ENCODE measurements at regions not wholly inside any gene's neighbourhood (a gene's known extent, or its start where the extent isn't known, plus 50 kb on each side); places are given as distances from the start of the nearest gene placed in this dataset.
"Not testable (repeated sequence)": the region's sequence is repeated elsewhere in the genome, so short reads cannot be mapped to it uniquely, and the experiment has no call there.

GRCh38 chr1:55882931-55883330, 667.8 kb upstream of the USP24 start:
- DNase-seq (ENCODE audit: low read depth in 2 of 2): no peak

- DNase-seq (ENCODE audit: low read depth in 2 of 2): no peak
Observed at GRCh38 chr1:55879346-55879745, 664.2 kb upstream of the USP24 start.

- DNase-seq (ENCODE audit: low read depth in 2 of 2): no peak
Observed at GRCh38 chr1:55877437-55878232, 662.5 kb upstream of the USP24 start.

GRCh38 chr1:55876276-55877060, 661.3 kb upstream of the USP24 start:
- no peak for DNase-seq (ENCODE audit: low read depth in 2 of 2)

GRCh38 chr1:55870106-55870505, 654.9 kb upstream of the USP24 start:
- no peak for DNase-seq (ENCODE audit: low read depth in 2 of 2)

GRCh38 chr1:55869065-55869464, 653.9 kb upstream of the USP24 start:
- DNase-seq (ENCODE audit: low read depth in 2 of 2): peak in 1 of 2 donors; percentile 24

- peak in 1 of 2 donors; percentile 5 for DNase-seq (ENCODE audit: low read depth in 2 of 2)
Observed at GRCh38 chr1:55868026-55868425, 652.9 kb upstream of the USP24 start.

- DNase-seq (ENCODE audit: low read depth in 2 of 2): no peak
Observed at GRCh38 chr1:55867304-55867843, 652.2 kb upstream of the USP24 start.

- not testable (repeated sequence) for DNase-seq (ENCODE audit: low read depth in 2 of 2)
Observed at GRCh38 chr1:55865778-55866177, 650.6 kb upstream of the USP24 start.

GRCh38 chr1:55864251-55864650, 649.1 kb upstream of the USP24 start:
- DNase-seq (ENCODE audit: low read depth in 2 of 2): no peak

- DNase-seq (ENCODE audit: low read depth in 2 of 2): no peak
Observed at GRCh38 chr1:55861676-55862340, 646.6 kb upstream of the USP24 start.

- DNase-seq (ENCODE audit: low read depth in 2 of 2): peak; percentile 14 to 33
Observed at GRCh38 chr1:55860798-55861519, 645.8 kb upstream of the USP24 start.

GRCh38 chr1:55860326-55860725, 645.2 kb upstream of the USP24 start:
- no peak for DNase-seq (ENCODE audit: low read depth in 2 of 2)

- DNase-seq (ENCODE audit: low read depth in 2 of 2): no peak
Observed at GRCh38 chr1:55854911-55855310, 639.7 kb upstream of the USP24 start.

- DNase-seq (ENCODE audit: low read depth in 2 of 2): no peak
Observed at GRCh38 chr1:55848906-55849305, 633.7 kb upstream of the USP24 start.

GRCh38 chr1:55846051-55846450, 630.9 kb upstream of the USP24 start:
- no peak for DNase-seq (ENCODE audit: low read depth in 2 of 2)

- DNase-seq (ENCODE audit: low read depth in 2 of 2): no peak
Observed at GRCh38 chr1:55844322-55844721, 629.2 kb upstream of the USP24 start.

GRCh38 chr1:55839626-55840025, 624.5 kb upstream of the USP24 start:
- no peak for DNase-seq (ENCODE audit: low read depth in 2 of 2)

- DNase-seq (ENCODE audit: low read depth in 2 of 2): no peak
Observed at GRCh38 chr1:55839221-55839620, 624.1 kb upstream of the USP24 start.

GRCh38 chr1:55836086-55836485, 620.9 kb upstream of the USP24 start:
- no peak for DNase-seq (ENCODE audit: low read depth in 2 of 2)

GRCh38 chr1:55833529-55834091, 618.4 kb upstream of the USP24 start:
- no peak for DNase-seq (ENCODE audit: low read depth in 2 of 2)
